Naive thymus-derived CD4-positive, alpha-beta T cell (primary cell): ENCODE measurements at regions not wholly inside any gene's neighbourhood (a gene's known extent, or its start where the extent isn't known, plus 50 kb on each side); places are given as distances from the start of the nearest gene placed in this dataset.
A peak's percentile ranks its signal among the peaks of the same experiment; 100 is the strongest.

Source experiments
- ATAC-seq: fragments of 150-1000 bp; cut with Tn5 transposase; 2 replicates; pipeline ENCODE4 v1.10.0; 2021; ENCODE audit warnings: mild to moderate bottlenecking, moderate library complexity
- CTCF ChIA-PET: fragments of 350-600 bp; sonication (Branson Sonifier 250); formaldehyde crosslinking; loops from one replicate; lab custom pipeline; 2021; ENCODE audit warnings: antibody characterized with exemption; lab: Charles Lee
- POLR2A ChIA-PET: fragments of 350-600 bp; sonication (Branson Sonifier 250); formaldehyde crosslinking; loops from one replicate; lab custom pipeline; 2021; ENCODE audit warnings: antibody characterized with exemption, inconsistent platforms; lab: Charles Lee
- DNase-seq, 9 donors: peaks; one replicate each; pipeline versions ENCODE4 v3.0.0 to v3.0.0-alpha.2; 2020 to 2022; ENCODE audit warnings: mixed read lengths in 1 of 9
- H3K27ac ChIP-seq: one replicate; pipeline ENCODE4 v1.7.0; 2013; ENCODE audit warnings: mild to moderate bottlenecking, low read depth, low read length, moderate library complexity
- H3K27me3 ChIP-seq, 2 donors: one replicate each; pipeline ENCODE4 v1.7.0; 2013; ENCODE audit warnings: low read length in 2 of 2, mild to moderate bottlenecking in 2 of 2, moderate library complexity in 2 of 2; ENCODE audit not compliant: control insufficient read depth in 2 of 2, insufficient read depth in 2 of 2
- H3K36me3 ChIP-seq, 3 experiments: 1 replicate in 2 of 3; 2 replicates in 1 of 3; pipeline ENCODE4 v1.7.0; 2013; ENCODE audit warnings: low read length in 3 of 3, mild to moderate bottlenecking in 3 of 3, moderate library complexity in 1 of 3; ENCODE audit not compliant: insufficient read depth in 3 of 3, control insufficient read depth in 2 of 3
- H3K4me1 ChIP-seq, 2 donors: one replicate each; pipeline ENCODE4 v1.7.0; 2013; ENCODE audit warnings: low read length in 2 of 2, mild to moderate bottlenecking in 2 of 2, moderate library complexity in 1 of 2; ENCODE audit not compliant: control insufficient read depth in 2 of 2, insufficient read depth in 2 of 2
- H3K4me3 ChIP-seq: 2 replicates; pipeline ENCODE4 v1.7.0; 2013; ENCODE audit warnings: mild to moderate bottlenecking, low read length
- H3K9me3 ChIP-seq, 3 experiments: 1 replicate in 2 of 3; 2 replicates in 1 of 3; pipeline ENCODE4 v1.7.0; 2013; ENCODE audit warnings: low read length in 3 of 3; ENCODE audit not compliant: control insufficient read depth in 2 of 3
- H3K27ac Mint-ChIP-seq, 9 donors: one replicate each; pipeline ENCODE4 v1.8.0; 2020 to 2022; ENCODE audit warnings: mixed read lengths in 9 of 9, mild to moderate bottlenecking in 8 of 9, moderate library complexity in 5 of 9, inconsistent platforms in 2 of 9
- H3K27me3 Mint-ChIP-seq, 5 donors: one replicate each; pipeline ENCODE4 v1.8.0; 2021 to 2022; ENCODE audit warnings: mixed read lengths in 5 of 5, mild to moderate bottlenecking in 1 of 5
- H3K36me3 Mint-ChIP-seq, 5 donors: one replicate each; pipeline ENCODE4 v1.8.0; 2020 to 2022; ENCODE audit warnings: mixed read lengths in 5 of 5, mild to moderate bottlenecking in 3 of 5, inconsistent platforms in 1 of 5
- H3K4me1 Mint-ChIP-seq, 7 donors: one replicate each; pipeline ENCODE4 v1.8.0; 2020 to 2022; ENCODE audit warnings: mixed read lengths in 7 of 7, mild to moderate bottlenecking in 3 of 7, inconsistent platforms in 1 of 7
- H3K4me3 Mint-ChIP-seq, 10 donors: one replicate each; pipeline ENCODE4 v1.8.0; 2020 to 2022; ENCODE audit warnings: mild to moderate bottlenecking in 10 of 10, mixed read lengths in 10 of 10, moderate library complexity in 6 of 10, inconsistent platforms in 2 of 10
- H3K9me3 Mint-ChIP-seq, 11 donors: one replicate each; pipeline ENCODE4 v1.8.0; 2020 to 2022; ENCODE audit warnings: mixed read lengths in 11 of 11, mild to moderate bottlenecking in 4 of 11, inconsistent platforms in 1 of 11, moderate library complexity in 1 of 11
- intact Hi-C, 2 donors: fragments of 100-400 bp; cut with micrococcal nuclease; formaldehyde crosslinking; loops; one replicate each; pipeline ENCODE4 v1.15.1; 2023

- H3K9me3 ChIP-seq, result no peaks in the 10 kb centered on the region
- H3K4me3 Mint-ChIP-seq, result no peak overlapping the region
- H3K36me3 Mint-ChIP-seq, result no peaks in the 10 kb centered on the region
- no peak for DNase-seq
- intact Hi-C loops, result no loop called here
- no peak overlapping the region for H3K27ac ChIP-seq
- H3K36me3 ChIP-seq, result no peaks in the 10 kb centered on the region
- no peak for ATAC-seq
- no peaks in the 10 kb centered on the region for H3K27me3 ChIP-seq
- no peaks in the 10 kb centered on the region for H3K4me1 Mint-ChIP-seq
- H3K4me3 ChIP-seq, result no peak overlapping the region
- H3K27ac Mint-ChIP-seq, result peak overlapping the region in 1 of 9 donors; percentile 7
- no peaks in the 10 kb centered on the region for H3K4me1 ChIP-seq
- CTCF ChIA-PET, result interaction anchor here (0.6 kb wide), 1 partner anchor 548 kb away, joined by 3 read pairs; no protein-coding TSS in a partner anchor
- H3K9me3 Mint-ChIP-seq, result peaks cover 0 to 1% (median 0%) of the 10 kb centered on the region in 11 donors
- H3K27me3 Mint-ChIP-seq, result peaks cover 0 to 30% (median 7%) of the 10 kb centered on the region in 5 donors
- POLR2A ChIA-PET, result no interaction called here
Observed at GRCh38 chr9:75664597-75664996, 225.9 kb upstream of the PCSK5 start.

GRCh38 chr9:75666856-75667554 is 223.5 kb upstream of the PCSK5 start:
- no peak for DNase-seq
- H3K4me1 ChIP-seq, result no peaks in the 10 kb centered on the region
- Mint-ChIP-seq H3K36me3 (no peaks in the 10 kb centered on the region), H3K4me1 (no peaks in the 10 kb centered on the region), H3K27me3 (peaks cover 0 to 40% (median 7%) of the 10 kb centered on the region in 5 donors), H3K4me3 (no peak overlapping the region), H3K9me3 (peaks cover 0 to 1% (median 0%) of the 10 kb centered on the region in 11 donors), H3K27ac (no peak overlapping the region)
- H3K36me3 ChIP-seq, result no peaks in the 10 kb centered on the region
- POLR2A ChIA-PET, result no interaction called here
- no peaks in the 10 kb centered on the region for H3K9me3 ChIP-seq
- ATAC-seq, result no peak
- intact Hi-C loops, result no loop called here
- H3K4me3 ChIP-seq, result no peak overlapping the region
- H3K27ac ChIP-seq, result no peak overlapping the region
- H3K27me3 ChIP-seq, result no peaks in the 10 kb centered on the region
- CTCF ChIA-PET, result no interaction called here

- Mint-ChIP-seq H3K27me3 (peaks cover 0 to 50% (median 7%) of the 10 kb centered on the region in 5 donors), H3K36me3 (no peaks in the 10 kb centered on the region), H3K4me1 (no peaks in the 10 kb centered on the region), H3K27ac (no peak overlapping the region), H3K9me3 (peaks cover 0 to 9% (median 1%) of the 10 kb centered on the region in 11 donors), H3K4me3 (no peak overlapping the region)
- CTCF ChIA-PET, result no interaction called here
- Histone ChIP-seq H3K4me3 (no peak overlapping the region), H3K27ac (no peak overlapping the region), H3K36me3 (no peaks in the 10 kb centered on the region), H3K9me3 (no peaks in the 10 kb centered on the region), H3K27me3 (no peaks in the 10 kb centered on the region), H3K4me1 (no peaks in the 10 kb centered on the region)
- POLR2A ChIA-PET, result no interaction called here
- no peak for DNase-seq
- no peak for ATAC-seq
- intact Hi-C loops, result no loop called here
Observed at GRCh38 chr9:75669721-75670120, 220.8 kb upstream of the PCSK5 start.

GRCh38 chr9:75671354-75671753 is 219.1 kb upstream of the PCSK5 start:
- Mint-ChIP-seq H3K27ac (no peak overlapping the region), H3K36me3 (no peaks in the 10 kb centered on the region), H3K4me1 (no peaks in the 10 kb centered on the region), H3K27me3 (peaks cover 0 to 52% (median 14%) of the 10 kb centered on the region in 5 donors), H3K9me3 (peaks cover 0 to 9% (median 1%) of the 10 kb centered on the region in 11 donors), H3K4me3 (no peak overlapping the region)
- Histone ChIP-seq H3K27ac (no peak overlapping the region), H3K27me3 (no peaks in the 10 kb centered on the region), H3K4me1 (no peaks in the 10 kb centered on the region), H3K36me3 (no peaks in the 10 kb centered on the region), H3K4me3 (no peak overlapping the region), H3K9me3 (no peaks in the 10 kb centered on the region)
- POLR2A ChIA-PET, result no interaction called here
- CTCF ChIA-PET, result no interaction called here
- intact Hi-C loops, result no loop called here
- DNase-seq (no peak), ATAC-seq (no peak)

- no peak for ATAC-seq
- Histone ChIP-seq H3K4me3 (no peak overlapping the region), H3K4me1 (no peaks in the 10 kb centered on the region), H3K27ac (no peak overlapping the region), H3K9me3 (no peaks in the 10 kb centered on the region), H3K36me3 (no peaks in the 10 kb centered on the region), H3K27me3 (no peaks in the 10 kb centered on the region)
- Mint-ChIP-seq H3K27ac (no peak overlapping the region), H3K27me3 (peaks cover 0 to 43% (median 15%) of the 10 kb centered on the region in 5 donors), H3K4me3 (no peak overlapping the region), H3K4me1 (no peaks in the 10 kb centered on the region), H3K36me3 (no peaks in the 10 kb centered on the region), H3K9me3 (peaks cover 0 to 9% (median 1%) of the 10 kb centered on the region in 11 donors)
- POLR2A ChIA-PET, result no interaction called here
- intact Hi-C loops, result no loop called here
- DNase-seq, result no peak
- CTCF ChIA-PET, result no interaction called here
Observed at GRCh38 chr9:75672478-75672877, 218.0 kb upstream of the PCSK5 start.

- intact Hi-C loops, result no loop called here
Observed at GRCh38 chr9:75683591-75683990, 206.9 kb upstream of the PCSK5 start.

GRCh38 chr9:75685062-75685461 is 205.4 kb upstream of the PCSK5 start:
- Mint-ChIP-seq H3K4me1 (no peaks in the 10 kb centered on the region), H3K27ac (no peak overlapping the region), H3K36me3 (no peaks in the 10 kb centered on the region), H3K27me3 (peaks cover 0 to 9% (median 0%) of the 10 kb centered on the region in 5 donors), H3K4me3 (no peak overlapping the region), H3K9me3 (peaks cover 0 to 12% (median 3%) of the 10 kb centered on the region in 11 donors)
- no peak for DNase-seq
- POLR2A ChIA-PET, result no interaction called here
- intact Hi-C loops, result no loop called here
- no peaks in the 10 kb centered on the region for H3K36me3 ChIP-seq
- H3K27me3 ChIP-seq, result no peaks in the 10 kb centered on the region
- no peaks in the 10 kb centered on the region for H3K4me1 ChIP-seq
- ATAC-seq, result no peak
- CTCF ChIA-PET, result no interaction called here
- H3K9me3 ChIP-seq, result no peaks in the 10 kb centered on the region
- H3K27ac ChIP-seq, result no peak overlapping the region
- no peak overlapping the region for H3K4me3 ChIP-seq

More at GRCh38 chr9:75683591-75683990, 206.9 kb upstream of the PCSK5 start:
- Mint-ChIP-seq H3K4me3 (no peak overlapping the region), H3K36me3 (no peaks in the 10 kb centered on the region), H3K27me3 (peaks cover 0 to 9% (median 3%) of the 10 kb centered on the region in 5 donors), H3K9me3 (peaks cover 0 to 12% (median 3%) of the 10 kb centered on the region in 11 donors), H3K4me1 (no peaks in the 10 kb centered on the region), H3K27ac (no peak overlapping the region)
- Histone ChIP-seq H3K27ac (no peak overlapping the region), H3K27me3 (no peaks in the 10 kb centered on the region), H3K4me1 (no peaks in the 10 kb centered on the region), H3K4me3 (no peak overlapping the region), H3K9me3 (no peaks in the 10 kb centered on the region), H3K36me3 (no peaks in the 10 kb centered on the region)
- ATAC-seq (no peak), DNase-seq (no peak)
- CTCF ChIA-PET, result no interaction called here
- POLR2A ChIA-PET, result no interaction called here
